Retinal pigment epithelial cell (primary cell): ENCODE measurements at regions not wholly inside any gene's neighbourhood (a gene's known extent, or its start where the extent isn't known, plus 50 kb on each side); places are given as distances from the start of the nearest gene placed in this dataset.
"Not testable (repeated sequence)": the region's sequence is repeated elsewhere in the genome, so short reads cannot be mapped to it uniquely, and the experiment has no call there.

Experiments
- DNase-seq: peaks from one replicate; pipeline ENCODE4 v3.0.0-alpha.2; 2010; ENCODE audit warnings: low read depth
- H3K4me3 ChIP-seq: 2 replicates; pipeline ENCODE4 v1.5.1; 2011; ENCODE audit warnings: mild to moderate bottlenecking, low read length, control low read depth, moderate library complexity
- CTCF ChIP-seq: conservative IDR thresholded peaks from 2 replicates; pipeline ENCODE4 v1.5.1; 2011; ENCODE audit warnings: low read depth, low read length, control low read depth, inconsistent platforms

DNA sequence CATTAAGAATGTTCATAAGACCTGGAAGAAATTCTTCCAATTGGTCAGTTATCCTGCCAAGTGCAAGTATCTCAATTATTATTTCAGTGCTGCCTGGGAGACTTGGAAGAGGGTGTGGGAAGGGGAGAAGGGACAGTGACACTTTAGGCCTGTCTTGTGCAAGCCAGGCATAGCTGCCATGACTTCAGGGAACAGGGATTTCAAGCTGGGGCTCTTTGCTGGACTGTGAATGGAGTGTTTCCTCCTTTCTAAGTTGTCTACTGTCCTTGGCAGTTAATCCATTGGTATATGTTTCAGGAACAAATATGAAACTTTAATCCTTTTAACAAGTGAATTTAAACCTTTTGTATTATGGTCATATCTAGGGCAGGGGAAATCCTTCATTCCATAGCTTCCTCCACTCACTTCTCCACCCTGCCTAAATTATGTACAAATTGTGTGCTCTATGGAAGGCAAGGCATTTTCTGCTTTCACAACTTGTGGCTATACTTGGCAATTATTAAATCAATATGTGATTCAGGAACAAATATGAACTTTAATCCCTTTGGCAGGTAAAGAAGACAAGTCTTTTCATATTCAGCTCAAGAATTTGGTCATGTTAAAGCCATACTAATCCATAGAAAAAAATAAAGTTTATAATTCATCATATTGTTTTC, 72.7 kb upstream of the IL33 start:
- no peak for TF ChIP-seq CTCF
- no peak for DNase-seq
- H3K4me3 ChIP-seq: no peak overlapping the region

DNA sequence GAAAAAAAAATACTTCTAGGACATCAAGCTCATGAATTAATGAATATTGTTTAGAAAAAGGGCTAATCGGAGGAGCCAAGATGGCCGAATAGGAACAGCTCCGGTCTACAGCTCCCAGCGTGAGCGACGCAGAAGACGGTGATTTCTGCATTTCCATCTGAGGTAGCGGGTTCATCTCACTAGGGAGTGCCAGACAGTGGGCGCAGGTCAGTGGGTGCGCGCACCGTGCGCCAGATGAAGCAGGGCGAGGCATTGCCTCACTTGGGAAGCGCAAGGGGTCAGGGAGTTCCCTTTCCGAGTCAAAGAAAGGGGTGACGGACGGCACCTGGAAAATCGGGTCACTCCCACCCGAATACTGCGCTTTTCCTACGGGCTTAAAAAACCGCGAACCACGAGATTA, 79.8 kb upstream of the IL33 start:
- not testable (repeated sequence) for DNase-seq, H3K4me3 ChIP-seq

GRCh38 chr9:6134661-6135180, 80.9 kb upstream of the IL33 start:
- H3K4me3 ChIP-seq: no peak overlapping the region
- TF ChIP-seq CTCF: no peak
- no peak for DNase-seq

DNA sequence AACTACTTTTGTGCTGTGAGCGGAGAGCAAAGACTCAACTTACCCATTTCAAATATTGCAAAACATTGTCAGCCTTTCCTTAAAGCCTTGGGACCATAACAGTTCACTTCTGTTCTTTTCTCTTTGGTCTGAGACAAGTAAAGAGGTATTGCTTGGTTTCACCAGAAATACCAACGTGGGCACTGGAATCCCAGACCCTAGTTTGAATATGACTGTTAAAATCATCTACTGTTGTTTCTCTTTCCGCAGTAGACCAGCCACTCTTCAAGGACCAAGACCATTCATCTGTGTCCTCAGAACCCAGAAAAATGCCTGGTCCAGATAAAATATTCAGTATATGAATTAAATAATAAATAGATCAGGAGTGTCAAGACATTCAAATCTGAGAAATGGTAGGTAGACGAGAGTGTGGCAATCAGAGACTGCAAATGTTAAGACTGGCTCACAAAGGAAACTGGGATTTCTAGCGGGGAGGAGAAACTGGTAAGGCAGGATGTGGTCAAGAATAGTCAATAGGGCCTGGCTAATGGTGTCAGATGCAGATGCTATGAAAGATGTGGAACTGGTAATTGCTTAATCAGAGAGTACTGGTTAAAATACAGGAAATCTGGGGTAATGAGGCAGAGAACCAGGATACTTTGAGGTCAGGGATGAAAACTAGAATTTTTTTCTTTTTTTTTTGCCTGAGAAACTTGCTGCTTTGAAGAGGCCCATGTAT, 82.1 kb upstream of the IL33 start:
- DNase-seq: no peak
- no peak overlapping the region for H3K4me3 ChIP-seq
- TF ChIP-seq CTCF: no peak

- TF ChIP-seq CTCF: no peak
- H3K4me3 ChIP-seq: no peak overlapping the region
- DNase-seq: no peak
Observed at GRCh38 chr9:6132650-6133049, 83.0 kb upstream of the IL33 start.

DNA sequence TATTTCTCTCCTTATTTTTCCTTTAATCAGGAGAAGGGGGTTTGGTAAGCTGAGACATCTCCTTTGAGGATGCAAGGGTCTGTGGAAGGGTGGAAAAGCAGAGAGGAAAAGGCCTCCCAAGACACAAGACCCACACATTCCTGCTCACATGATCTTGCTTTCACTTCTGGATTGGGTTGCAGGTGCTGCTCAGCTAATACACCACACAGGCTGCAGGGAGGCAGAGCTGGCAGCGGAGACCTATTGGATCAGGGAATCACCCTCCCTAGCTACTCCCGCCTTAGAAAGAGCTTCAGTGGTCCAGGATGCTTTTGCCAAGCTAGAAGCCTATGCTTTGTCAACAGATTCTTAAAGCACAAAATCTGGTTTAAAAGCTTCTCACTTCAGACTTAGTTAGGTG, 87.6 kb upstream of the IL33 start:
- DNase-seq: no peak
- no peak overlapping the region for H3K4me3 ChIP-seq
- no peak for TF ChIP-seq CTCF

DNA sequence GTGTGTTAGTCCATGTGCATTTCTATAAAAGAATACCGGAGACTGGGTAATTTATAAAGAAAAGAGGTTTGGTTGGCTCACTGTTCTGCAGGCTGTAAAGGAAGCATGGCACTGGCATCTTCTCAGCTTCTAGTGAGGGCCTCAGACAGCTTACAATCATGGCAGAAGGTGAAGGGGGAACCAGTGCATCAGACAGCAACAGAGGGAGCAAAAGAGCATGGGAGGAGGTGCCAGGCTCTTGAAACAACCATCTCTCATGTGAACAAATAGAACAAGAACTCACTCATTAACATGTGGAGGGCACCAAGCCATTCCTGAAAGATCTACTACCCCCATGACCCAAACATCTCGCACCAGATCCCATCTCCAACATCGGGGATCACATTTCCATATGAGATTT, 89.2 kb upstream of the IL33 start:
- DNase-seq: no peak
- H3K4me3 ChIP-seq: no peak overlapping the region
- TF ChIP-seq CTCF: peak; percentile 10
